D721Med (cell line): ENCODE measurements at regions not wholly inside any gene's neighbourhood (a gene's known extent, or its start where the extent isn't known, plus 50 kb on each side); places are given as distances from the start of the nearest gene placed in this dataset.

ENCODE experiments used
- DNase-seq: peaks from one replicate; pipeline ENCODE4 v3.0.0; 2011; ENCODE audit warnings: low spot score; ENCODE audit not compliant: insufficient read length
- FAIRE-seq: peaks from 2 replicates; lab custom pipeline; 2011; peaks lifted over from hg19 to GRCh38; lab: Jason Lieb, UNC
- TF ChIP-seq, protein P1 (sequence below): IDR thresholded peaks from 2 replicates; pipeline ENCODE4 v1.5.1; 2012; ENCODE audit warnings: mild to moderate bottlenecking, control low read depth; ENCODE audit not compliant: insufficient read depth; ENCODE audit errors: missing control alignments

DNA sequence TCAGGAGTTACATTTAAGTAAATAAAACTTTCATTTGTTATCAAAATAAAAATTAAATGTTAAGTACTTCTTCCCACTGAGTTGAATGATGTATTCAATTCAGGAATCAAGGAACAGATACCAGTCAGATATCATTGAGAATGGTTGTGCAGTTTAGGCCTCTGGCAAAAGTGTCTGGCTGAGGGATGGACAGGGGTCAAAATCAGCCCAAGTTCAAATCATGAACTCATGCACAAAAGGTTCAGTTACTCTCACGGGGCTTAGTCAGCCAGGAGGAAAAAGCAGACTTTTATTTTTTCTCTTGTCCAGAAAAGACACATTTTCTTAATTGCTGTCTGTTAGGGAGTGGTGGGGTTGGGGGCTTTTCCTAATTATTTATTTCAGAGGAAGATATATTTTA, 166.3 kb downstream of the RASSF9 start:
- FAIRE-seq: no peak
- DNase-seq: no peak
- TF ChIP-seq, protein P1, sequence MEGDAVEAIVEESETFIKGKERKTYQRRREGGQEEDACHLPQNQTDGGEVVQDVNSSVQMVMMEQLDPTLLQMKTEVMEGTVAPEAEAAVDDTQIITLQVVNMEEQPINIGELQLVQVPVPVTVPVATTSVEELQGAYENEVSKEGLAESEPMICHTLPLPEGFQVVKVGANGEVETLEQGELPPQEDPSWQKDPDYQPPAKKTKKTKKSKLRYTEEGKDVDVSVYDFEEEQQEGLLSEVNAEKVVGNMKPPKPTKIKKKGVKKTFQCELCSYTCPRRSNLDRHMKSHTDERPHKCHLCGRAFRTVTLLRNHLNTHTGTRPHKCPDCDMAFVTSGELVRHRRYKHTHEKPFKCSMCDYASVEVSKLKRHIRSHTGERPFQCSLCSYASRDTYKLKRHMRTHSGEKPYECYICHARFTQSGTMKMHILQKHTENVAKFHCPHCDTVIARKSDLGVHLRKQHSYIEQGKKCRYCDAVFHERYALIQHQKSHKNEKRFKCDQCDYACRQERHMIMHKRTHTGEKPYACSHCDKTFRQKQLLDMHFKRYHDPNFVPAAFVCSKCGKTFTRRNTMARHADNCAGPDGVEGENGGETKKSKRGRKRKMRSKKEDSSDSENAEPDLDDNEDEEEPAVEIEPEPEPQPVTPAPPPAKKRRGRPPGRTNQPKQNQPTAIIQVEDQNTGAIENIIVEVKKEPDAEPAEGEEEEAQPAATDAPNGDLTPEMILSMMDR: no peak

DNA sequence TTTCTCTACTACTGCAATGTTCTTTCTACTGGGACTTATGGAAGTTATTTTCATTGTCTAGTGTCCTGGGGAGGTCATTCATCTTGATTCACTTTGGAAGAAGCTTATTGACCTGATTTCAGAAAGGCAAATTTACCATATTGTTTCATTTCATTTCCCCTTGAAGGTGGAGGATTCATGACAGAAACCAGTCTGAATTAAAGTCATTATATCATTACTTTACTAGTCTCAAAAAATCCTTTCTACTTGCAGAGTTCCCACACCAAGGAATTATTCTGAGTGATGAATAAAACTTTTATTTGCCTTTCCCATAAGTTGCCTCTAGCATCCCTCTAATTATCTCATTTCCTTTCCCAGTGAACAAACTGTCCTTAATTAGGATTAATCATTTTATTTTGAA, 163.8 kb downstream of the RASSF9 start:
- DNase-seq: no peak
- TF ChIP-seq, protein P1: no peak
- no peak for FAIRE-seq

DNA sequence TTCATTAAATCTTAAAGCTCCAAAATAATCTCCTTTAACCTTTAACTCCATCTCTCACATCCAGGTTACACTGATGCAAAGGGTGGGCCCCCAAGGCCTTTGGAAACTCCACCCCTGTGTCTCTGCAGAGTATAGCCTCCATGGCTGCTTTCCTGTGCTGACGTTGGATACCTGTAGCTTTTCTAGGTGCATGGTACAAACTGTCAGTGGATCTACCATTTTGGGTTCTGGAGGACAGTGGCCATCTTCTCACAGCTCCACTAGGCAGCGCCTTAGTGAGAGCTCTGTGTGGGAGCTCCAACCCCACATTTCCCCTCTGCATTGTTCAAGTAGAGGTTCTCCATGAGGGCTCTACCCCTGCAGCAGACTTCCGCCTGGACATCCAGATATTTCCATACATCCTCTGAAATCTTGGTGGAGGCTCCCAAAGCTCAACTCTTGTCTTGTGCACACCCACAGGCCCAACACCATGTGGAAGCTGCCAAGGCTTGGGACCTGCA, 162.2 kb downstream of the RASSF9 start:
- DNase-seq: no peak
- TF ChIP-seq, protein P1: no peak
- no peak for FAIRE-seq

DNA sequence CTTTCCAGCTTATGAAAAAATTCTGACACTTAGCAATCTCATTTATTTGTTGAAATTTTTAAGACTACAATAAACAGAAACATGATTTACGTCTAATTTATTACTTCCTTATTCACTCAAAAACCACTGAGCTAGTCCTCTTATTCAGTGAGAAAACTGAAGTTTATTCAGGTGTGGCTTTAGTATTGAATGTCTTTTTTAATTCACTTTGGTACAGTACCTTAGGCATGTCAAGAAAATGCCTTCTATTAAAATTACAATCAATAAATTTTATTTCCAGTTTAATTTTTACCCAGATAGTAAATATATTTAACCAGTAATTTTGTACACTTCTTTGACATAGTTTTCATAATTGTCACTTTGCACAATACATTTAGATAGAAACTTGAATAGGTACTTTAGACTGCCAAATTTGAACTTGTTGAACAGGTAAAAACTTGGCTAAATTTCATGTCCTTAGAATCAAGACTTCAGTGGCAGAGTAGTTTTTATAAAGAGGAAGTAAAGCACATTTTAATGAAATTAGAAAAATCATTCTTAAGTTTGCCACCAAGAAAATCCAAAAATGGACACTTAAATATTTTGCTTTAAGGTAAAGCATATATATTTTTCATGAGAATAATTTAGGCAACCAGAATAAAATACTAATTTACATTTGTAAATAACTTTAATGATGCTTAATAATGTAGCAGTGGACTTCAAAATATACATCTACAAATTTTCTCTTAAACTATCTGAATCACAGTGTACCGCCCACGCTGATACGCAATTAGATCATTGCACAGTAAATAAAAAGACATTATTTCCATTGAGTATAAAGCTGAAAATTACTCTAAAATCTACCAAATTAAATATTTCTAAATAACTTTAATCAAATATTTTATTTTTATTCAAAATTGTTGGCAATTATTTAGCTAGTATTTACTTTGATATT, 159.1 kb downstream of the RASSF9 start:
- TF ChIP-seq, protein P1: no peak
- no peak for FAIRE-seq
- no peak for DNase-seq

DNA sequence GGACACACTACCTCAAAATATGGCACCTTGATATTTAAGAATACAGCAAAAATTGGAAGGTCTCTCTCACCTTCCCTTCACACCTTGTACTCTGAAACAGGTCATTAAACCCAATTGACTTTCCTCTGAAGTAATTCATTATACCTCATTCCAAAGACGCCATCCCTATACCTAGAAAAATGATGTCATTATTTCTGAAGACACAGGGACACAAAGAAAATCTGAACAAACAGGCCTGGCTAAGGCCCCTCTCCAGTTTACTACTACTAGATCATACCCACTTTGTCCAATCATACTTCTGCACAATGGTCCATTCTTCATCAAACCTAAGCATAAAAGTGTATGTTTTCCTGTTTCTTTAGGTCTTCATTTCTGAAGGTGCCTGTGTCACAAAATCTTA, 156.9 kb downstream of the RASSF9 start:
- FAIRE-seq (no peak), DNase-seq (no peak)
- TF ChIP-seq, protein P1: no peak

DNA sequence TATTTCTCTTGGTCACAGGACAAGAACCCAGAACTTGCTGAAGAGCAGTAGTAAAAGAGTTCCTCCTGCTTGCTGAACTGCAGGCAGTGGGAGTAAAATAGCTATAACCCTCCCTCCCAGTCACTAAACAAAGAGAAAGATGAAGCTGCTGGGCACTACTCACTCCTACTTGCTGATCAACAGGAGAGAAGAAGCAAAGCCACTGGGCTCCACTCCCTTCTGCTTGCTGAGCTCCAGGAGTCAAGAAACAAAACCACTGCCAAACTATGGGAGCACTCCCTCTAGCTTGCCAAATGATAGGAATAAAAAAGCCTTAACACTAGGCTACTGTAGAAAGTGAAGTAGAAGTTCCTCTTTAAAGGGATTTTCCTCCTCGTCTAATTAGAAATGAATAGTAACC, 155.3 kb downstream of the RASSF9 start:
- no peak for FAIRE-seq
- DNase-seq: no peak
- TF ChIP-seq, protein P1: no peak

DNA sequence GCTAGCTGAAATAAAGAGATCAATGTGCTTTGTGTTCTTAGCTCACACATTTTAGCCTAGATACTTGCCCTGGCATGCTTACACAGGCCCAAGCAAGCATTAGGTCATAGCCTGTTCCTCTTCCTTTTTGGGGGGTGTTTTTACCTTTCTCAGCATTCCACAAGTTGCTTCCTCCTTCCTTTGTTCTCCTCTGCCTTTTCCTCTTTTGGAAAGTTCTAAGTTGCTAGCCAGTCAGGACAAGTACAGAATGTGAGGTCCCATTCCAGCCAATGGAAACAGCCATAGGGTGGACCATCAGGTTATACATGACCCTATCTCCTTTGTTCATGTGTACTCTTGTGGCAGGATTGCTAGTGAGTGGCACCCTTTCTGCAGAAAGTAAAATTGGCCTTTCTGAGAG, 154.9 kb downstream of the RASSF9 start:
- no peak for DNase-seq
- FAIRE-seq: no peak
- TF ChIP-seq, protein P1: no peak
